ENCODE measurements at regions not wholly inside any gene's neighbourhood (a gene's known extent, or its start where the extent isn't known, plus 50 kb on each side); places are given as distances from the start of the nearest gene placed in this dataset.
A peak's percentile ranks its signal among the peaks of the same experiment; 100 is the strongest.

DNA sequence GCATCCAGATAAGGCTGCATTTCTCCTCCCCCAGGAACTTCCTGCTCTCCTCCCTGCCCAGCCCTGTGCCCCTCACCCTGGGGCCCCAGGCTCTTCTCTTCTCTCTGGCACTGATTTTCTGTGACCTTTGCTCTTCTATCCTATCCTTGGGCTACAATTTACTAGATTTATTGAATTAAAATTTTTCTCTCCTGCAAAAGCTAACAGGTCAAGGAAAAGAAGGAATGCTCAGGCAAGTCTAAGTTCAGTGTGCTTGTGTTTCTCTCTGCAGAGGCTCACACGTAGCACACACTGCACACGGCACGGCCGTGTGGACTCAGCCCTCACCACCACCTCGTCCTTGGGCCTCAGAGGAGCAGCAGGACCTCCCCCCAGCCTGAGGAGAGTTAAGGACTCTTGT, 94.2 kb upstream of the SNTG2 start:
- Histone ChIP-seq H3K4me3 (ENCODE audit: insufficient read depth, low read length) (no peak overlapping the region), H2AFZ (ENCODE audit: low read length) (no peak overlapping the region), H3K9me3 (ENCODE audit: low read depth, low read length) (no peaks in the 10 kb centered on the region), H3K36me3 (ENCODE audit: insufficient read depth, low read length) (no peaks in the 10 kb centered on the region), H3K27ac (ENCODE audit: low read depth, low read length) (no peak overlapping the region), H4K20me1 (ENCODE audit: insufficient read depth, low read length) (no peaks in the 10 kb centered on the region), H3K79me2 (ENCODE audit: insufficient read depth, low read length) (no peaks in the 10 kb centered on the region), H3K4me2 (ENCODE audit: insufficient read depth, low read length) (no peak overlapping the region), H3K27me3 (ENCODE audit: insufficient read depth, low read length) (no peaks in the 10 kb centered on the region), H3K4me1 (ENCODE audit: insufficient read depth, low read length) (peaks cover 3% of the 10 kb centered on the region)
- TF ChIP-seq, protein P1, sequence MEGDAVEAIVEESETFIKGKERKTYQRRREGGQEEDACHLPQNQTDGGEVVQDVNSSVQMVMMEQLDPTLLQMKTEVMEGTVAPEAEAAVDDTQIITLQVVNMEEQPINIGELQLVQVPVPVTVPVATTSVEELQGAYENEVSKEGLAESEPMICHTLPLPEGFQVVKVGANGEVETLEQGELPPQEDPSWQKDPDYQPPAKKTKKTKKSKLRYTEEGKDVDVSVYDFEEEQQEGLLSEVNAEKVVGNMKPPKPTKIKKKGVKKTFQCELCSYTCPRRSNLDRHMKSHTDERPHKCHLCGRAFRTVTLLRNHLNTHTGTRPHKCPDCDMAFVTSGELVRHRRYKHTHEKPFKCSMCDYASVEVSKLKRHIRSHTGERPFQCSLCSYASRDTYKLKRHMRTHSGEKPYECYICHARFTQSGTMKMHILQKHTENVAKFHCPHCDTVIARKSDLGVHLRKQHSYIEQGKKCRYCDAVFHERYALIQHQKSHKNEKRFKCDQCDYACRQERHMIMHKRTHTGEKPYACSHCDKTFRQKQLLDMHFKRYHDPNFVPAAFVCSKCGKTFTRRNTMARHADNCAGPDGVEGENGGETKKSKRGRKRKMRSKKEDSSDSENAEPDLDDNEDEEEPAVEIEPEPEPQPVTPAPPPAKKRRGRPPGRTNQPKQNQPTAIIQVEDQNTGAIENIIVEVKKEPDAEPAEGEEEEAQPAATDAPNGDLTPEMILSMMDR (IDR thresholded peaks at IDR 0.05; ENCODE audit: extremely low read depth, low read depth, low read length): no peak
- no peak for DNase-seq (ENCODE audit: insufficient read length, low spot score, missing footprints)

DNA sequence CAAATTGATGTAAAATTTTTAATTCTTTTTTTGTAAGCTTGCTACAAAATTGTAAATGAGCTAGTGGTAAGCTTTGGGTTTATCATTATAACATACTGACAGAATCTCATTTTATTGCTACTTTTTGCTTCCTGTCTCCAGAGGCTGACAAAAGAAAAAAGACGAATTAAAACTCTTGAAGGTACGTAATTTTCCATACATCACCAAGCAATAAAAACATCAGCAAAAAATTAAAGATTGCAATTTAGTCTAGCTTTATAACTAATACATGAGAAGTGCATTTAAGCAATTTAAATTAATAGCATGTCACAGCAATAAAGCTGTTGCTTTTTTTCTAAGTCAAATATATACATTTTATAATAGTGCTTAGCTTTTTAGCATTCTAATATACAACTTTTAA, 94.6 kb upstream of the SNTG2 start:
- H3K9me3 ChIP-seq (ENCODE audit: low read depth, low read length): no peaks in the 10 kb centered on the region
- H3K4me3 ChIP-seq (ENCODE audit: insufficient read depth, low read length): no peak overlapping the region
- no peak for DNase-seq (ENCODE audit: insufficient read length, low spot score, missing footprints)
- no peaks in the 10 kb centered on the region for H3K36me3 ChIP-seq (ENCODE audit: insufficient read depth, low read length)
- TF ChIP-seq, protein P1 (IDR thresholded peaks at IDR 0.05; ENCODE audit: extremely low read depth, low read depth, low read length): no peak
- H3K27me3 ChIP-seq (ENCODE audit: insufficient read depth, low read length): no peaks in the 10 kb centered on the region
- no peak overlapping the region for H3K27ac ChIP-seq (ENCODE audit: low read depth, low read length)
- H4K20me1 ChIP-seq (ENCODE audit: insufficient read depth, low read length): no peaks in the 10 kb centered on the region
- peaks cover 3% of the 10 kb centered on the region for H3K4me1 ChIP-seq (ENCODE audit: insufficient read depth, low read length)
- H3K4me2 ChIP-seq (ENCODE audit: insufficient read depth, low read length): no peak overlapping the region
- H2AFZ ChIP-seq (ENCODE audit: low read length): no peak overlapping the region
- no peaks in the 10 kb centered on the region for H3K79me2 ChIP-seq (ENCODE audit: insufficient read depth, low read length)

DNA sequence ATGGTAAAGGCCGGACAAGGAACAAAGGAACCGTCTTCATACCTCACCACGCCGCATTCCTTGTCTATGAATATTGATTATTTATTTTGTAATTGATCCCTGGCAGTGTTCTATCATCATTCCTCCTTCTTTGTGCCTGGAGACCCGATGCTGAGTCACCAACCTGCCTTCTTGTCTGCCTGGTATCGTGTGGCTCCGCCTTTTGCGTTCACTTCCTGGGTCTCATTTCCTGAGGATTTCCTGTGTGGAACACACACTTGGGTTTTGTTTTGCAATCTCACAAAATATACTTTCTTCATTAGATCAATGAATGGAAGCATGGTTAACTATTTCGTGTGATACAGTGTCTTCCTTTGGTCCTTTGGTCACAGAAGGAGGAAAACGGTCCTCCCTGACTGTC, 95.5 kb upstream of the SNTG2 start:
- H3K9me3 ChIP-seq (ENCODE audit: low read depth, low read length): no peaks in the 10 kb centered on the region
- H3K27ac ChIP-seq (ENCODE audit: low read depth, low read length): no peak overlapping the region
- no peaks in the 10 kb centered on the region for H4K20me1 ChIP-seq (ENCODE audit: insufficient read depth, low read length)
- no peaks in the 10 kb centered on the region for H3K27me3 ChIP-seq (ENCODE audit: insufficient read depth, low read length)
- no peak overlapping the region for H3K4me2 ChIP-seq (ENCODE audit: insufficient read depth, low read length)
- TF ChIP-seq, protein P1 (IDR thresholded peaks at IDR 0.05; ENCODE audit: extremely low read depth, low read depth, low read length): no peak
- no peak for DNase-seq (ENCODE audit: insufficient read length, low spot score, missing footprints)
- H3K36me3 ChIP-seq (ENCODE audit: insufficient read depth, low read length): no peaks in the 10 kb centered on the region
- H3K4me1 ChIP-seq (ENCODE audit: insufficient read depth, low read length): peaks cover 3% of the 10 kb centered on the region
- no peaks in the 10 kb centered on the region for H3K79me2 ChIP-seq (ENCODE audit: insufficient read depth, low read length)
- H2AFZ ChIP-seq (ENCODE audit: low read length): no peak overlapping the region
- no peak overlapping the region for H3K4me3 ChIP-seq (ENCODE audit: insufficient read depth, low read length)

DNA sequence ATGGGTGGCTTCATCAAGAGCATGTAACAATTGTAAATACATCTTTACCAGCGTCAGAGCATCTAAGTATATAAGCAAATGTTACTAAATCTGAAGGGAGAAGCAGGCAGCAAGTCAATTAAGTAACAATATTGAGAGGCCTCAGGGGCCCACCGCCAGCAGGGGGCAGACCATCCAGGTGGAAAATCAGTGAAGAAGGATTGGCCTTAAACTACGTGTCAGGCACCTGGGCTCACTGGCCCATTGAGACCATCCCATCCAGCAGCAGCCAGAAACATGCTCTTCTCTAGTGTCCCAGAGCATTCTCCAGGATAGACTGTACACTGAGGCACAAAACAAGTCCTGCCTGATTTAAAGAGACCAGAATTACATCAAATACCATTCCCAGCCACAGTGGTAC, 96.2 kb upstream of the SNTG2 start:
- Histone ChIP-seq H3K79me2 (ENCODE audit: insufficient read depth, low read length) (no peaks in the 10 kb centered on the region), H3K36me3 (ENCODE audit: insufficient read depth, low read length) (no peaks in the 10 kb centered on the region), H3K27ac (ENCODE audit: low read depth, low read length) (no peak overlapping the region), H3K4me3 (ENCODE audit: insufficient read depth, low read length) (no peak overlapping the region), H2AFZ (ENCODE audit: low read length) (no peak overlapping the region), H4K20me1 (ENCODE audit: insufficient read depth, low read length) (no peaks in the 10 kb centered on the region), H3K9me3 (ENCODE audit: low read depth, low read length) (no peaks in the 10 kb centered on the region), H3K4me2 (ENCODE audit: insufficient read depth, low read length) (no peak overlapping the region), H3K4me1 (ENCODE audit: insufficient read depth, low read length) (peaks cover 3% of the 10 kb centered on the region), H3K27me3 (ENCODE audit: insufficient read depth, low read length) (no peaks in the 10 kb centered on the region)
- DNase-seq (ENCODE audit: insufficient read length, low spot score, missing footprints): no peak
- TF ChIP-seq, protein P1 (IDR thresholded peaks at IDR 0.05; ENCODE audit: extremely low read depth, low read depth, low read length): peak; percentile 70
